A549 (cell line): ENCODE measurements at regions not wholly inside any gene's neighbourhood (a gene's known extent, or its start where the extent isn't known, plus 50 kb on each side); places are given as distances from the start of the nearest gene placed in this dataset.

Experiments used
- CTCF ChIP-seq: fragments of >200 bp; sonication (Bioruptor Twin); formaldehyde crosslinking; IDR thresholded peaks from 3 replicates; pipeline ENCODE4 v1.5.1; 2016
- MAX ChIP-seq: IDR thresholded peaks from 2 replicates; pipeline ENCODE4 v1.6.1; 2012
- MYC ChIP-seq: IDR thresholded peaks from 2 replicates; pipeline ENCODE4 v1.6.1; 2012; ENCODE audit warnings: mild to moderate bottlenecking, inconsistent platforms, low read length, improper control_type of control experiment, borderline replicate concordance
- RNF2 ChIP-seq: fragments of 200-600 bp; sonication (generic); IDR thresholded peaks from 2 replicates; pipeline ENCODE4 v1.6.1; 2016; ENCODE audit warnings: low read depth, mild to moderate bottlenecking, antibody characterized with exemption, moderate library complexity, borderline replicate concordance

GRCh38 chr1:79457562-79458224 lies 451.2 kb upstream of the ADGRL4 start:
- no peak for TF ChIP-seq CTCF
- TF ChIP-seq MAX, result no peak
- TF ChIP-seq RNF2, result no peak
- TF ChIP-seq MYC, result no peak
